ENCODE measurements at regions not wholly inside any gene's neighbourhood (a gene's known extent, or its start where the extent isn't known, plus 50 kb on each side); places are given as distances from the start of the nearest gene placed in this dataset.

- no peak for TF ChIP-seq CTCF (IDR thresholded peaks at IDR 0.05; ENCODE audit: low read depth, low read length)
- no peak for TF ChIP-seq EZH2phosphoT487 (IDR thresholded peaks at IDR 0.05; ENCODE audit: low read depth)
Measured at GRCh38 chr21:36576441-36576840, 96.5 kb upstream of the CLDN14 start.
